RPMI8226 (cell line): ENCODE measurements at regions not wholly inside any gene's neighbourhood (a gene's known extent, or its start where the extent isn't known, plus 50 kb on each side); places are given as distances from the start of the nearest gene placed in this dataset.
A peak's percentile ranks its signal among the peaks of the same experiment; 100 is the strongest.
"Not testable (repeated sequence)": the region's sequence is repeated elsewhere in the genome, so short reads cannot be mapped to it uniquely, and the experiment has no call there.

ENCODE experiments used
- DNase-seq: peaks from one replicate; pipeline ENCODE4 v3.0.0-alpha.2; 2015

- no peak for DNase-seq
Observed at GRCh38 chr18:46236156-46236555, 132.0 kb downstream of the HAUS1 start.

- no peak for DNase-seq
Observed at GRCh38 chr18:46237891-46238290, 133.7 kb downstream of the HAUS1 start.

GRCh38 chr18:46239549-46239948 is 135.4 kb downstream of the HAUS1 start:
- no peak for DNase-seq

GRCh38 chr18:46239998-46240397 is 135.8 kb downstream of the HAUS1 start:
- no peak for DNase-seq

- DNase-seq = not testable (repeated sequence)
Observed at GRCh38 chr18:46241393-46241792, 137.2 kb downstream of the HAUS1 start.

GRCh38 chr18:46242183-46242582 is 138.0 kb downstream of the HAUS1 start:
- no peak for DNase-seq

- no peak for DNase-seq
Observed at GRCh38 chr18:46243095-46243494, 138.9 kb downstream of the HAUS1 start.

GRCh38 chr18:46243673-46244072 is 139.5 kb downstream of the HAUS1 start:
- no peak for DNase-seq

- no peak for DNase-seq
Observed at GRCh38 chr18:46246101-46246500, 141.9 kb downstream of the HAUS1 start.

- no peak for DNase-seq
Observed at GRCh38 chr18:46247942-46248341, 143.8 kb downstream of the HAUS1 start.

GRCh38 chr18:46250084-46250811 is 146.1 kb downstream of the HAUS1 start:
- peak; percentile 93 for DNase-seq

- DNase-seq = no peak
Observed at GRCh38 chr18:46250812-46251173, 146.6 kb downstream of the HAUS1 start.

- no peak for DNase-seq
Observed at GRCh38 chr18:46252759-46253158, 148.6 kb downstream of the HAUS1 start.

- no peak for DNase-seq
Observed at GRCh38 chr18:46253498-46253897, 149.3 kb downstream of the HAUS1 start.

- no peak for DNase-seq
Observed at GRCh38 chr18:46256078-46256477, 151.9 kb downstream of the HAUS1 start.

- DNase-seq = no peak
Observed at GRCh38 chr18:46257366-46257765, 153.2 kb downstream of the HAUS1 start.

GRCh38 chr18:46260016-46260878 is 156.1 kb downstream of the HAUS1 start:
- DNase-seq = no peak

GRCh38 chr18:46260879-46261143 is 156.6 kb downstream of the HAUS1 start:
- DNase-seq = no peak

- DNase-seq = no peak
Observed at GRCh38 chr18:46261799-46262198, 157.6 kb downstream of the HAUS1 start.

- no peak for DNase-seq
Observed at GRCh38 chr18:46262856-46263255, 158.7 kb downstream of the HAUS1 start.

GRCh38 chr18:46264255-46264654 is 160.1 kb downstream of the HAUS1 start:
- no peak for DNase-seq

GRCh38 chr18:46265196-46266156 is 161.3 kb downstream of the HAUS1 start:
- no peak for DNase-seq

GRCh38 chr18:46266473-46266872 is 162.3 kb downstream of the HAUS1 start:
- DNase-seq = no peak
